Naive B cell (primary cell): ENCODE measurements at regions not wholly inside any gene's neighbourhood (a gene's known extent, or its start where the extent isn't known, plus 50 kb on each side); places are given as distances from the start of the nearest gene placed in this dataset.

Source experiments
- ATAC-seq, 2 donors: fragments of 150-1000 bp; cut with Tn5 transposase; 2 replicates each; pipeline ENCODE4 v1.10.0; 2021; ENCODE audit warnings: low read depth in 2 of 2, mild to moderate bottlenecking in 2 of 2, moderate library complexity in 2 of 2
- DNase-seq: peaks from one replicate; pipeline ENCODE4 v3.0.0; 2022
- H3K27ac Mint-ChIP-seq, 6 donors: one replicate each; pipeline ENCODE4 v1.8.0; 2020 to 2022; ENCODE audit warnings: mild to moderate bottlenecking in 6 of 6, mixed read lengths in 6 of 6, moderate library complexity in 5 of 6, inconsistent platforms in 2 of 6
- H3K27me3 Mint-ChIP-seq, 3 donors: one replicate each; pipeline ENCODE4 v1.8.0; 2021 to 2022; ENCODE audit warnings: mixed read lengths in 3 of 3, mild to moderate bottlenecking in 1 of 3
- H3K36me3 Mint-ChIP-seq, 2 donors: one replicate each; pipeline ENCODE4 v1.8.0; 2020 to 2022; ENCODE audit warnings: mixed read lengths in 2 of 2, inconsistent platforms in 1 of 2, mild to moderate bottlenecking in 1 of 2
- H3K4me1 Mint-ChIP-seq, 3 donors: one replicate each; pipeline ENCODE4 v1.8.0; 2020 to 2022; ENCODE audit warnings: mixed read lengths in 3 of 3, inconsistent platforms in 1 of 3, mild to moderate bottlenecking in 1 of 3, moderate library complexity in 1 of 3
- H3K4me3 Mint-ChIP-seq, 8 donors: one replicate each; pipeline ENCODE4 v1.8.0; 2020 to 2022; ENCODE audit warnings: mild to moderate bottlenecking in 8 of 8, mixed read lengths in 8 of 8, moderate library complexity in 8 of 8, inconsistent platforms in 2 of 8
- H3K9me3 Mint-ChIP-seq, 7 donors: one replicate each; pipeline ENCODE4 v1.8.0; 2020 to 2022; ENCODE audit warnings: mixed read lengths in 7 of 7, mild to moderate bottlenecking in 5 of 7, inconsistent platforms in 2 of 7, moderate library complexity in 1 of 7

DNA sequence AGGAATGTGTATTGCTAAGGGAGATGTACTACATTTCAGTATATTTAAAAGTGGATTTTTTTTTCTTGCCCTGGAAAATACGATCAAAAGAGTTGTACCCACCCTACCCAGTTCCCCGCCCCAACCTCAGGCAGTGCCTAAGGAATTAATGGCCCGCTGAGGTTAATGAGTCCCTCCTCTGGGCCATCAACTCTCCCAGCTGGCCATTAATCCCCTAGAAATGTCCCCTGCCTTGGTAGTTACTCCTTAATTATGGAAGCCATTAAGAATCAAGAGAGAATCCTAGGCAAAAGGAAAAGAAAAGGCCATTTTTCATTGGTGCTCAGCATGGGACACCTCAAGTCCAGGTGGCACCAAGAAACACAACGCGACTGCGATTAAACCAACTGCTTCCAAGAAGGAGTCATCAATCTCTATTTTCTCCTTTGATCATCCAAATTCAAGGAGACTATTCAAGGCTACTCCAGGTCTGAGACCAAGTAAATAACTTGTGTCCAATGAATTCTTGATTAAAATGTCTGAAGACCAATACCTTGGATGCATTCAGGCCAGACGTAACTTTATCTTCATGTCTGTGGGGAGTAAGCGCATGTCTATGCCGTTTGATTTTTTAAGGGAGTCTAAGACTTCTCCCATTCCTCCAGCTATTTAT, 1962.2 kb upstream of the WWC1 start:
- peaks cover 0 to 12% (median 5%) of the 10 kb centered on the region in 7 donors for H3K9me3 Mint-ChIP-seq
- H3K4me1 Mint-ChIP-seq = no peaks in the 10 kb centered on the region
- DNase-seq (no peak), ATAC-seq (no peak)
- no peaks in the 10 kb centered on the region for H3K36me3 Mint-ChIP-seq
- H3K27ac Mint-ChIP-seq = no peak overlapping the region
- H3K27me3 Mint-ChIP-seq = no peaks in the 10 kb centered on the region
- H3K4me3 Mint-ChIP-seq = no peak overlapping the region

DNA sequence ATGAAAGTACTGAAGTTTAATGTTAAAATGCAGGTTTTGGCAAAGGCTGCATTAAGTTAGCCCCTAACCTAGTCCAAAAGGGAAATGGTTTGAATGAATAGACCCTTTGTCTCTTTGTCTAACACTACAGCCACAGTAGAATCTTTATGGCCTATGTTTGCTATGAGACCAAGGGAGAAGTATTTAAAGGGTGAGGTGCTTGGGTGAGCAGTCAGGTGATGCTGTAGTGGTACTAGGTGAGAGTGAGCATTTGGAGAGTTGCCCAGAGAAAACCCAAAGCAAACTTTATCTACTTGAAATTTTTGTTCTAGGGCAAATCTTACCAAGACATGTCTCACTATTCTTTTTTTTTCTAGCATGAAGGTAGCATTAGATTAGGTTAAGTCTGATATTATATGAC, 1961.4 kb upstream of the WWC1 start:
- Mint-ChIP-seq H3K4me3 (no peak overlapping the region), H3K9me3 (peaks cover 0 to 12% (median 5%) of the 10 kb centered on the region in 7 donors), H3K36me3 (no peaks in the 10 kb centered on the region), H3K27ac (no peak overlapping the region), H3K27me3 (no peaks in the 10 kb centered on the region), H3K4me1 (no peaks in the 10 kb centered on the region)
- ATAC-seq (no peak), DNase-seq (no peak)

DNA sequence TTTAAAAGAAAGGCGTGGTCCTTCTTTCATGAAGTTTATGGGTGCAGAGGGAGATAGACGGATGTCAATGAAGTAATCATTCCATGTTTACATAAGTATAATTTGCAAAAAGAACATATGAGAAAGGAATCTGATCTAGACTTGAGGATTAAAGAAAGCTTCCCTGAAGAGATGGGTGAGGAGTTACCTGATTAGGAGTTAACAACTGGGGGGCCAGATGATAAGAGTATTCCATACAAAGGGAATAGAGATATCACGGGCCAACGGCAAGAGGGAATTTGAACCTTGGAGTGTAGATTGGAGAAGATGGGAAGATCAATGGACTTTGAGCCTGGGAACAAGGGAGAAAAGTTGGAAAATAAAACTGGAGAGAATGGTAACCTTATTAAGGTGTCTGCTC, 1959.9 kb upstream of the WWC1 start:
- Mint-ChIP-seq H3K4me1 (no peaks in the 10 kb centered on the region), H3K9me3 (peaks cover 0 to 16% (median 5%) of the 10 kb centered on the region in 7 donors), H3K36me3 (no peaks in the 10 kb centered on the region), H3K27me3 (no peaks in the 10 kb centered on the region), H3K27ac (peak overlapping the region in 1 of 6 donors; percentile 4), H3K4me3 (no peak overlapping the region)
- no peak for DNase-seq
- ATAC-seq = no peak

DNA sequence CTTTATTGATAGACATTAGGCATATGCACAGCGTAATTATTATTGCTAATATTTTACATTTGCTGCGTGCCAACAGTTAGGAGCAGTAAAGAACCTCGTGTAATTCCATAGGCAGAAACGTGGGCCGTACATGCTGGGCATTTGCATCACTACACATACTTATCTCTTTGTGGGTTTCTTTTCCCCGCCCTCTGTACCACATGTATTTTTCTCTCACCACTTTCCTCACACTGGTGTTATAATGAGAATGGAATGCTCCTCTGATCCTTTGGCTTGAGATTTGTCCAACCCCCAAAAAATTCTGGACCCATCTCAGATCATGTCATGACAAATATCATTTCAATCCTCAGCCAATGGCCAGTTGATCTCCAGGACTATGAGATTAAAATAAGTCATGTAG, 1952.6 kb upstream of the WWC1 start:
- no peak for DNase-seq
- Mint-ChIP-seq H3K27ac (no peak overlapping the region), H3K4me1 (no peaks in the 10 kb centered on the region), H3K9me3 (peaks cover 0 to 31% (median 5%) of the 10 kb centered on the region in 7 donors), H3K27me3 (no peaks in the 10 kb centered on the region), H3K4me3 (no peak overlapping the region), H3K36me3 (no peaks in the 10 kb centered on the region)
- ATAC-seq = no peak

DNA sequence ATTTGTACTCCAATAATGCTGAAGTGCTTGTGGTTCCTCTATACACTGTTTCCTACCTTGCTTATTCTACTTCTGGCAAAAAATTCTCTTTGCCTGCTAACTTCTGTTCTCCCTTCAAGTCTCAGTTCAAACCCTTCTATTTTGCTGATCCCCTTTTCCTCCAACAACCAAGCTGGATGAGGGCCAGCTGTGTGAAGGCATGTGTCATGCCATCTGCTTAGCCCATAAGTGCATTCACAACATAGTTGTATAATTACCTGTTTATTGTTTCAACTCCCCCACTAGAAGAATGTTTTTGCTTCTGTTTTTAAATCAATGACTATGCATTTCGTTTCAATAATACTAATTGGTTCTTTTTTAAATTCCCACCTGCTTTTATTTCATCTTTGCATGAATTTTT, 1951.4 kb upstream of the WWC1 start:
- H3K4me1 Mint-ChIP-seq = no peaks in the 10 kb centered on the region
- H3K9me3 Mint-ChIP-seq = peaks cover 0 to 31% (median 5%) of the 10 kb centered on the region in 7 donors
- H3K27ac Mint-ChIP-seq = no peak overlapping the region
- DNase-seq = no peak
- no peak overlapping the region for H3K4me3 Mint-ChIP-seq
- ATAC-seq = no peak
- H3K36me3 Mint-ChIP-seq = no peaks in the 10 kb centered on the region
- no peaks in the 10 kb centered on the region for H3K27me3 Mint-ChIP-seq

DNA sequence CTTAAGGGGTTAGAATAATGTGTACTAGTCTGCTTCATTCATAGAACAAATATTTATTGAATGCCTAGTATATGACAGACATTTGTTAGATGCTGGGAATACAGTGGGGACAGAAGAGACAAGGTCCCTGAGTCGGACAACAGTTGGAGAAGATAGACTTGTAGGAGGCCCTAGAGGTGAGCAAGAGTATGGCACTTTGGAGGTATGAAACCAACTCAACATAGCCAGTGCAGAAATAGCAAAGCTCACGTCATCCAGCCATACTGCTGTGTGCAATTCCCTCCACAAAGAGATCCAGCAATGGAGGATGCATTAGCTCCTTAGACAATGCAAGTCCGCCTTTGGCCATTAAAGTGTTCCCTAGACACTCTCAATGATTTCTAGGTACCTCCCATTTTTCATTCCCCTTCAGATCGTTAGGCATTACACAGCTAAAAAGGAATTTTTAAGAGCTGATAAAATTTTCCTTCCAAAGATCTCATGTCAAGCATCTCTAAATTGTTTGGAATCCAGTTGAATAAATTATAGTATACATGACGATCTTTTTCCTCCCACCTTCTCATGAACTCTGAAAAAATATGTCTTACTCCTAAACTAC, 1949.6 kb upstream of the WWC1 start:
- Mint-ChIP-seq H3K27ac (no peak overlapping the region), H3K9me3 (peaks cover 0 to 23% (median 5%) of the 10 kb centered on the region in 7 donors), H3K4me1 (no peaks in the 10 kb centered on the region), H3K4me3 (no peak overlapping the region), H3K36me3 (no peaks in the 10 kb centered on the region), H3K27me3 (no peaks in the 10 kb centered on the region)
- no peak for ATAC-seq
- no peak for DNase-seq

DNA sequence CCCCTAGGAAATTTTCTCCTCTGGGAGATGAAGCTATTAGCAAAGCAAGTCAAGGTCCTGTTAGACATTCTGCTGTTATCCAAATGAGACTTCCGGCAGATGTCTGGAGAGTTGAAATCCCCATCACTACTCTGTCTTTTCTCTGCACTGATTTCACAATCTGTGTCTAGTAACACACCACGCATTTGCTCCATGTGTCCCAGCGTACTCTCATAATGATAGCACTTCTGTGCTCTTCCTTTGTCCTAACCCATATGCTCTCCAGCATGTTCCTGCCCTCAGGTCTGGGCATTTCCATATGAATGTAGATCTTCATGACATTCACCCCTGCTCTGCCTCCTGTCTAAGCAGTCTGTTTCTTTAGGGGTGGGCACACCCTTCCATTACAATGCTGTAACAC, 1949.0 kb upstream of the WWC1 start:
- H3K27me3 Mint-ChIP-seq = no peaks in the 10 kb centered on the region
- H3K4me1 Mint-ChIP-seq = no peaks in the 10 kb centered on the region
- H3K27ac Mint-ChIP-seq = no peak overlapping the region
- H3K4me3 Mint-ChIP-seq = no peak overlapping the region
- H3K9me3 Mint-ChIP-seq = peaks cover 0 to 22% (median 5%) of the 10 kb centered on the region in 7 donors
- no peaks in the 10 kb centered on the region for H3K36me3 Mint-ChIP-seq
- DNase-seq (no peak), ATAC-seq (no peak)

DNA sequence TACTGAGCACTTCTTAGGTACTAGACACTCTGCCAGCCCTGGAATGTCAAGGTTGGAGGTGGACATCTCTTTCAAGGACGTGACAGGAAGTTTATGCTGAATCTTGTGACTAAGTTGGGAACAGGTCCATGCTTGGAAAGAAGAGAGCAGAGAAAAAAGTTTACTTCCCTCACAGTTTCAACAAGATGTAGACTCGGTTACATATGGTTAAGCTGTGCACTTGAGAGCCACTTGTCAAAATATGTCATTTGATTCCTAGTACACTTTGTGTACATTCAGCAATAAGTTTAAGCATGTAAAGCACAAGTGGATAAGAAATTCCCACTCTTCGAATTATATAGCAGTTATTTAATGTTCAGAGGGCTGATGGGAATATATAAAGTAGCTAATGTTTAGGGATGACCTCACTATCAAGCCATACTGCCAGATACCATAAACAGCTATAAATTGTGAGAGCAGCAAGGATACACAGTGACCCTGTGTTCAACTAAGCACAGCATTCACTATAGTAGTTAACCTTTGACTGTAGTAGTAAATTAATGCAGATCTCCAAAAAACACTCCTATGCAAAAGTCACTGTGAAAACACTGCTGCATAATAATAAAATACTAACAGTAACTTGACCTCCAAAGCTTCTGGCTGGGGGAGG, 1944.6 kb upstream of the WWC1 start:
- Mint-ChIP-seq H3K27ac (no peak overlapping the region), H3K4me1 (no peaks in the 10 kb centered on the region), H3K9me3 (peaks cover 0 to 11% (median 2%) of the 10 kb centered on the region in 7 donors), H3K4me3 (no peak overlapping the region), H3K36me3 (no peaks in the 10 kb centered on the region), H3K27me3 (no peaks in the 10 kb centered on the region)
- DNase-seq (no peak), ATAC-seq (no peak)

DNA sequence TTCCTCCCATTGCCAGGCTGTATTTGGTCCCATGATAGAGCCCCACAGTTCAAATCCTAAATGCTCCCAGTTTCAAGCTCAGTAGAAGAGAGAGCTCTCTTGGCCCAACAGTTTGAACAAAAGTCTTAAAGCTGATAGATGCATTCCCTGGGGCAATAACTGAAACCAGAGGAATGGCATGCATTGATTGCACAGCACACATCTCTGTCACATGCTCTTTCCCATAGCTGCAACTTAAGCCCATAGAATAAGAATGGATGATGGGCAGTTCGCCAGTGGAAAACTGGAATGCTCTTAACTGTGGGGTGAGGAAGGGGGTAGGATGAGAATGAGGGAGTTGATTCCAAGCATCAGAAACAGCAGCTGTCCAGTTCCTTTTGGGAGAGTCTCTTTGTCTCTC, 1942.4 kb upstream of the WWC1 start:
- ATAC-seq = no peak
- no peaks in the 10 kb centered on the region for H3K36me3 Mint-ChIP-seq
- H3K4me3 Mint-ChIP-seq = no peak overlapping the region

DNA sequence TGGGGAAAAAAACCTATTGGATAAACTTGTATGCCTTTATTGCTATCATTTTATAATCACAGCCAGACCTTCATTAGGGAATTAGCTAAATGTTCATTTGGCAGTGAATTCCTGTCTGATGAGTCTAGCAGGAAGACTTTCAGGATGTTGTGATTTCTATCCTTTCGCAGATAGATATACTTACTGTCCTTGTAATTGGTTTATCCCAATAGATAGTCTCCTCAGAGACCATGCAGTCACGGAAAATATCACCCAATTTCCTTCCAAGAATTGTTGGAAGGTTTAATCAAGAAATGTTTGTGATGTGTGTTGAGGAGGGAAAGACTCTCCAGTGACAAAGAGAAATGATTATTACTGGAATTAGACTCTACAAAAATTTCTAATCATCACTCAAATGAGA, 1937.9 kb upstream of the WWC1 start:
- Mint-ChIP-seq H3K9me3 (peaks cover 0 to 10% (median 6%) of the 10 kb centered on the region in 7 donors), H3K27ac (no peak overlapping the region), H3K4me3 (no peak overlapping the region)

More for the DNA sequence above, 1942.4 kb upstream of the WWC1 start:
- Mint-ChIP-seq H3K9me3 (peaks cover 0 to 4% (median 0%) of the 10 kb centered on the region in 7 donors), H3K27ac (no peak overlapping the region), H3K27me3 (no peaks in the 10 kb centered on the region), H3K4me1 (no peaks in the 10 kb centered on the region)
- DNase-seq = no peak

DNA sequence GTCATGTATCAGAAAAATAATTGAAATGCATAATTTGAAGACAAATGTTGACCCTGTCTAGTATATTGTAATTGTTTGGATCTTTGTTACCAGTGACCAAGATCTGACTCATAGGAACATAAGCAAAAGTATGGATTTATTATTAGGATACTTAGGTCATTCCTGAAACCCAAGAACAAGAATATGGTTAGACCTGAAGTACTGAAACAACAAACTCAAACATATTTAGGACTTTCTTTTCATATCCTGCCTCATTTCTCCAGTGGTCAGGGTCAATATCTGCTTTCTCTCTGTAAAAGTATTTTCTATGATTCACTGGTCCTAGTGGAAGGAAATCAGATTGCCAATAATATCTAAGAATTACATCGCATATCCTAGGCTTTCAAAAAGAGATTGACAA, 1937.1 kb upstream of the WWC1 start:
- H3K36me3 Mint-ChIP-seq = no peaks in the 10 kb centered on the region

More for the DNA sequence above, 1937.9 kb upstream of the WWC1 start:
- no peaks in the 10 kb centered on the region for H3K4me1 Mint-ChIP-seq
- H3K27me3 Mint-ChIP-seq = no peaks in the 10 kb centered on the region
- no peak for DNase-seq
- H3K36me3 Mint-ChIP-seq = no peaks in the 10 kb centered on the region
- no peak for ATAC-seq

DNA sequence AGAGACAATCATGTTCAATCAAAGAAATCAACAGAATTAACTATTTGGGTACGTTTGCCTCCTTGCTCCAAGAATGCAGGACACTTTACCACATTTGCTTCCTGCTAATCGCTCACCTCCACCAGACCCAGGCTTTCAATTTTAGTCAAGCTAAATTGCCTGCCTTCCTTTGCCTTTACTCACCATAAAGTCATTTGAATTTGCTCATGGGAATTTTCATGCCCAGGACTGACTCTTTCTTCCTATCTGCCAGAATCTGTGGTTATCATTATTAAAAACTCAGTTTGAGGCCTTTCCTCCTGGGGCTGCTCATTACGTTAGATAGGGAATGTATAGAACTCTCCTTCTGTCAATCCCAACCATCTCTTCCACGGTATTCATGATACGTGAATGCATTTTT, 1935.3 kb upstream of the WWC1 start:
- H3K4me1 Mint-ChIP-seq = no peaks in the 10 kb centered on the region
- ATAC-seq = no peak
- no peaks in the 10 kb centered on the region for H3K36me3 Mint-ChIP-seq

More for the DNA sequence above, 1937.1 kb upstream of the WWC1 start:
- Mint-ChIP-seq H3K9me3 (peaks cover 0 to 11% (median 6%) of the 10 kb centered on the region in 7 donors), H3K27ac (no peak overlapping the region), H3K4me1 (no peaks in the 10 kb centered on the region), H3K4me3 (no peak overlapping the region), H3K27me3 (no peaks in the 10 kb centered on the region)
- DNase-seq = no peak
- no peak for ATAC-seq

DNA sequence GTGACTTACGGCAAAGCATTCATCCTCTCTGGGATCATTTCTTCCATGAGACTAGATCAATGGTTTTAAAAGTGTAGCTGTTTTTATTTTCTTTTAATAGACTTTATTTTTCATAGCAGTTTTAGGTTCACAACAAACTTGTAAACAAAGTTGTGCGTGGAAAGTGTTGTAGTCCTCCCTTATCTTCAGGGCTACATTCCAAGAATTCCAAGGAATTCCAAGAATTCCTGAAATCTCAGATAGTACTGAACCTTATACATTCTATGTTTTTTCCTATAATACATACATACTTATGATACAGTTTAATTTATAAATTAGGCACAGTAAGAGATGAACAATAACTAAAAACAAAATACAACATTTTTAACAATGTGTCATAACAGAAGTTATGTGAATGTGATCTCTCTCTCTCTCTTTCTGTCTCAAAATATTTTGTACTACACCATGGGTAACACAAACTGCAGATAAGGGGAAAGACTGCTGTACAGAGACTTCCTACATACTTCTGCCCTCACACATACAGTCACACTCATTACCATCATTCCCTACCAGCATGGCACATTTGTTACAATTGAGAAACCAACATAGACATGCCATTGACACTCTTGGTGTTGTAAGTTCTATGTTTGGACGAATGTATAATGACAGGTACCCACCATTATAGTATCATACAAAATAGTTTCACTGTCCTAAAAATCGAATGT, 1933.2 kb upstream of the WWC1 start:
- peaks cover 0 to 14% (median 9%) of the 10 kb centered on the region in 7 donors for H3K9me3 Mint-ChIP-seq

More for the DNA sequence above, 1935.3 kb upstream of the WWC1 start:
- no peak overlapping the region for H3K4me3 Mint-ChIP-seq
- peaks cover 0 to 8% (median 6%) of the 10 kb centered on the region in 7 donors for H3K9me3 Mint-ChIP-seq
- H3K27me3 Mint-ChIP-seq = no peaks in the 10 kb centered on the region
- DNase-seq = no peak
- no peak overlapping the region for H3K27ac Mint-ChIP-seq

More for the DNA sequence above, 1933.2 kb upstream of the WWC1 start:
- Mint-ChIP-seq H3K4me1 (no peaks in the 10 kb centered on the region), H3K36me3 (no peaks in the 10 kb centered on the region), H3K27me3 (no peaks in the 10 kb centered on the region), H3K27ac (no peak overlapping the region), H3K4me3 (no peak overlapping the region)
- no peak for ATAC-seq
- DNase-seq = no peak
